ELF-1 (cell line): ENCODE measurements at regions not wholly inside any gene's neighbourhood (a gene's known extent, or its start where the extent isn't known, plus 50 kb on each side); places are given as distances from the start of the nearest gene placed in this dataset.
"Not testable (repeated sequence)": the region's sequence is repeated elsewhere in the genome, so short reads cannot be mapped to it uniquely, and the experiment has no call there.

ENCODE experiments used
- DNase-seq: peaks from one replicate; pipeline ENCODE4 v3.0.0-alpha.2; 2016; ENCODE audit warnings: low read depth, low spot score

DNA sequence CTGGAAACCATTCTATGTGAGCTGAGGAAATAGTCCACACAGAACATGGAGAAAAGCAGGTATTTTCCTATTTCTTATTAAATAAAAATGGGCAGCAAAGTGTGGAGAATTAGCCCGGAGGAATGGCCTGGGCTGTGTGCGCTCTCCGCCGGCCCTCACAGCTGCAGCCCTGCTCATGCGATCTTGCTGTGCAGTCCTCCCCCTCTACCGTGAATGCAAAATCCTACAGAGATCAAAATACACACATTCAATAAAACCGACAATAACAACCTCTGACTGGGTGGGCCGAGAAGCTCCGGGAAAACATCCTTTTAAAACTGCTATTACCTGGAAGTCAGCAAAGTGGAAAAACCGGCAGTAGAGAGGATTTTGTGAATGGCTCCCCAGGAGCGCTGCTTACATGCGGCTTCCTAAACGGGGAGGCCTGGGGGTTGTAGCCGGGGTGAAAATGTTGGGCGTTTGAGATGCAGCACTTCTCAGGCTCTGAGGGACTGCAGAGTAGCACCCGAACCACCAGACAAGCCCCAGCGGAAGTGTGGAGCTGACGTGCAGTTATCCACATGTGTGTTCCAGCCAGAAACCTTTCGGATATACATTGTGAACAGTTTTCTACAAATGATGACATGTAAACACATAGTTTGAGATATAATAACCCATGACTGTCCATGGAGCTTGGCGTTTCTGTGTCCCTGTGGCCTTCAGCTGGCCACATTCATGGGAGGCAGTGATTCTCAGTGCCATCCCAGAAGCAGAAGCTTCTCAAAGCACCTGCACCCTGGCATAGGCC, 94.2 kb upstream of the ALKAL2 start:
- DNase-seq: no peak

- no peak for DNase-seq
These were observed 93.3 kb upstream of the ALKAL2 start for GRCh38 chr2:381181-381580.

- no peak for DNase-seq
These were observed 92.9 kb upstream of the ALKAL2 start for GRCh38 chr2:380772-381171.

GRCh38 chr2:380221-380620, 92.3 kb upstream of the ALKAL2 start:
- no peak for DNase-seq

GRCh38 chr2:379778-380177, 91.9 kb upstream of the ALKAL2 start:
- DNase-seq: no peak

DNA sequence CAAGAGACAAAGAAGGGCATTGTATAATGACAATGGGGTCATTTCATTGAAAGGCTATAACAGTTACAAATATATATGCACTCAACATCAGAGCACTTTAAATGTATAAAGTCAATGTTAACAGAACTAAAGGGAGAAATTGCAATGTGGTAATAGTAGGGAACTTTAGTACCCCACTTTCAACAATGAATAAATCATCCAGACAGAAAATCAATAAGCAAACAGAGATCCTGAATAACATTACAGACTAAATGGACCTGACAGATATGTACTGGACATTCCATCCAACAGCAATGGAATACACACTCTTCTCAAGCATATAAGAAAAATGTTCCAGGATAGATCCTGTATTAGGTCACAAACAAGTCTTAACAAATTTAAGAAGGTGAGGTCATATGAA, 90.5 kb upstream of the ALKAL2 start:
- no peak for DNase-seq

- DNase-seq: no peak
These were observed 89.5 kb upstream of the ALKAL2 start for GRCh38 chr2:377414-377813.

DNA sequence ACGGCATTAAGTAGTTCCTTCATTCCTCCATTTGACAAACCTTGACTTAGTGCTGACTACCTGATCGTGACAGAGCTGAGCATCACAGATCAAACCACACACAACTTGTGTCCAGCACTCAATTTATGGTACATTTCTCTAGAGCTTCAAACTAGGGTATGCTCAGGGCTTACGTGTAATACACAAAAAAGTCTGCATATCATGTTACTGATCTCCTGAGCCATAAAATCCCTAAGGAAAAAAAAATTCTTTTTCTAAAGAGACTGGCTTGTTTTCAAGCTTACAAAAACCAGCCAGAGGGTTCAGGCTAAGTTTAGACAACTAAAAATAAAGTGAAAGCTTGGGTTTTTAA, 88.0 kb upstream of the ALKAL2 start:
- no peak for DNase-seq

GRCh38 chr2:375270-375955, 87.5 kb upstream of the ALKAL2 start:
- no peak for DNase-seq

DNA sequence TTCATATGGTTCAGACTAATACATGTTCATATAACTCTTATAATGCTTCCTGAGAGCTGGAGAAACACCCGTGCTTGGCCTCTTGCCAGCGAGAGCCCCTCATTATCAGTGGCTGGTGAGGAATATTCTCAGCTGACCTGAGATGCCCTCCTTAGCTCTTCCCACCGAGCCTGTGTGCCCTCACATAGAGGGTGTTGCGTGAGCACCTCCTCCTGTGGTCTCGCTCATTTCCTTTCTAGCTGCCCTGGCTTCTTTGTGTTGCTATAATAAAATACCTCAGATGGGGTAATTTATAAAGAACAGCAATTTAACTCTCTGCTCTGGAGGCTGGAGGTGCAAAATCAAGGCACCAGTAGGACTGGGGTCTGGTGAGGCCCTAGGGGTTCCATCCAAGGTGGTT, 80.5 kb upstream of the ALKAL2 start:
- no peak for DNase-seq

GRCh38 chr2:367246-367645, 79.4 kb upstream of the ALKAL2 start:
- DNase-seq: no peak

GRCh38 chr2:366706-367105, 78.8 kb upstream of the ALKAL2 start:
- no peak for DNase-seq

DNA sequence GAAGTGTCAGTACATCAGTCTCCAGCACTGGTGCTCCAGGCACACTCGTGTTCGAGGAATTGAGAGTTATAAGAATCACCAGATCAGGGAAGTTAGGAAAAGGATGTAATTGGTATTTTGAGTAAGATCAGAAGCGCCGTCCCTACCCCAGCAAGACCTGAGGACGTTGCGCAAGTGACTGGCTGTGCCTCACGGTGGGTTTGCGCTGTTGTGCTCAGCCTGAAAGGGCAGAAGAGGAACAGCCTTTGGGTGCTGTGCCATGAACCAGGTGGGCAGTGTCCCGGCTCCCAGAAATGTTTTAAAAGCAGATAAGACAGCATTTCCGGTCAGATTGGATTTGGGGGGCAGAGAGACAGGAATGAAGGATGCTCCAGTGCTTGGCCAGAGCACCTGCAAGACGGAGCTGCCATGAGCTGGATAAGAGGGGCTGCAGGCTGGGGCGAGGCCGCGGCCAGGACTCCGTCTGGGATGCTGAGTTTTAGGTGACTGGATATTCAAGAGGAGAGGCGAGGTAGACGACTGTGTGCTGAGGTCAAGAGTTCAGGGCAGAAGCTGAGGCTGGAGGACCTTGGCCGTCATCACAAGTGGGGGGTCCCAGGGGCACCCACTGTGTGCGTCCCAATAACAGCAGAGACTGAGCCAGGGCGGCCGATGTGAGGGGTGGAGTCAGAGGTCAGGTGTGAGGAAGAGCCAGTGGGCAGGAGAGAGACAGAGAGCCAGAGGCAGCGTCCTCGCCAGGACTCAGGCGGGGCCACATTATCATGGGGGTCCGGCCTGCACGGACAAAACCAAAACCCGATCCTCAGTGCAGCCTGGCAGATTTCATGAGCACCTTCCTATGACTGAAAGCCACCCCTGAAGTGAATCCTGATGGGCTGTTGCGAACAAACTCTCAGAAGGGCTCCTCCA, 77.7 kb upstream of the ALKAL2 start:
- no peak for DNase-seq

DNA sequence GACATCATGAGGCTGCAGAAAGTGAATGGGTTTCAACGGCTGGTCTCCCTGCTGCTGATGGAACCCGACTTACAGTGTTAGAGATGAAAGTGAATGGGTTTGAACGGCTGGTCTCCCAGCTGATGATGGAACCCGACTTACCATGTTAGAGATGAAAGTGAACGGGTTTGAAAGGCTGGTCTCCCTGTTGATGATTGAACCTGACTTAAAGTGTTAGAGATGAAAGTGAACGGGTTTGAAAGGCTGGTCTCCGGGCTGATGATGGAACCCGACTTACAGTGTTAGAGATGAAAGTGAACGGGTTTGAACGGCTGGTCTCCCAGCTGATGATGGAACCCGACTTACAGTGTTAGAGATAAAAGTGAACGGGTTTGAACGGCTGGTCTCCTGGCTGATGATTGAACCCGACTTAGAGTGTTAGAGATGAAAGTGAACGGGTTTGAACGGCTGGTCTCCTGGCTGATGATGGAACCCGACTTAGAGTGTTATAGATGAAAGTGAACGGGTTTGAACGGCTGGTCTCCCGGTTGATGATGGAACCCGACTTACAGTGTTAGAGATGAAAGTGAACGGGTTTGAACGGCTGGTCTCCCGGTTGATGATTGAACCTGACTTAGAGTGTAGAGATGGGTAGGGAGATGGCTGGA, 76.1 kb upstream of the ALKAL2 start:
- DNase-seq: no peak

GRCh38 chr2:362924-363323, 75.0 kb upstream of the ALKAL2 start:
- DNase-seq: no peak

- DNase-seq: no peak
These were observed 72.2 kb upstream of the ALKAL2 start for GRCh38 chr2:360124-360523.

DNA sequence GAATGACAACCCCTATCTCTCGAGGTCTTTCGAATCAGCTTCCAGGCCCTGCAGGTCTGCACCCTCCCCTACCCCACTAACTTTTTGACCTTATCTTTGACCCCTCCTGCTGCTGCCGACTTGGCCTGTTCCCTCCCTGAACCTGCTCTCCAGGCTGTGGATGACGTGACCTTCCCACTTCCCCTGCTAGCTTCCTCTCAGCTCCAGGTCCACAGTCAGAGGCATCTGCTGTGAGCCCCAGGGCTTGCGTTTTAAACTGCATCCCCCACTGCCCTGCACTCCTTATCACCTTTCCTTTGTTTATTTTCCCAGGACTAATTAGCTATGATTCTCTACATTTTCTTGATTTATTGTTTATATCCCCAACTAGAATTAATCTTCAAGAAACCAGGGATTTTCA, 71.2 kb upstream of the ALKAL2 start:
- DNase-seq: no peak

- no peak for DNase-seq
These were observed 69.9 kb upstream of the ALKAL2 start for GRCh38 chr2:357811-358210.

GRCh38 chr2:356304-356703, 68.4 kb upstream of the ALKAL2 start:
- not testable (repeated sequence) for DNase-seq

- no peak for DNase-seq
These were observed 67.9 kb upstream of the ALKAL2 start for GRCh38 chr2:355773-356172.

DNA sequence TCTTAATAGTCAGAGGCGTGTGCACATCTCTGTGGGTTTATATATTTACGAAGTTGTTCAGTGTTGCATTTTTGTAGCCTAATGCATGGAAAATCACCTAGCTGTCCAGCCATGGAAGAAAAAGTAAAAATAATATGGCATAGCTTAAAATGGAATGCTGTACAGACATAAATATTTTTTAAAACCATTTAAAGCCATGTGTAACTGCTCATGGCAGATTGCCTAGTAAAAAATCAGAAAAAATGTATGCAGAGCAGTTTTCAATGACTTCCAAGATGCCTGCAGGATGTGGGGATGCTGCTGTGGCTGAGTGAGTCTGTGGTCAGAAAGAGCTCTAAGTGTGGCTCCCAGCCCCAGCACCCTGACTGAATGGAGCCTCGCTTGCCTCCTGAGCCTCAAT, 64.8 kb upstream of the ALKAL2 start:
- no peak for DNase-seq

DNA sequence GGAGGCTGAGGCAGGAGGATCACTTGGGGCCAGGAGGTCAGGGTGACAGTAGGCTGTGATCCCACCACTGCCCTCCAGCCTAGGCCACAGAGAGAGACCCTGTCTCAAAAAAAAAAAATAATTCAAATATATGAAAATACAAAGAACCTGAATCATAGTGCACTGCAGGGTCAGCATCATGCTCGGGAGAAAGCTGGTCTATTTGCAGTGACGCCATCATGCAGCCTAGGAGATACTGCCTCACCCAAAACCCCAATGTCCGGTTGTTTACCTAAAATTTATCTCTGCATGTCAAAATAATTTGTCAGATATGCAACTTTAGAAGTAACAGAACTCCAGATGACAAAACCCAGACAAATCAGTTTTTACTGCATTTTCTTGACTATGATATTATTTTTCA, 61.5 kb upstream of the ALKAL2 start:
- no peak for DNase-seq
